OCI-LY3 (cell line): ENCODE measurements at regions not wholly inside any gene's neighbourhood (a gene's known extent, or its start where the extent isn't known, plus 50 kb on each side); places are given as distances from the start of the nearest gene placed in this dataset.

ENCODE experiments used
- EZH2phosphoT487 ChIP-seq: fragments of 200-600 bp; shearing (Covaris generic); IDR thresholded peaks from 2 replicates; pipeline ENCODE4 v1.6.1; 2018; ENCODE audit warnings: antibody characterized with exemption, mixed run types, low read depth
- TF ChIP-seq, protein P1 (sequence below): fragments of 200-600, 300-600 bp; sonication (generic); IDR thresholded peaks from 2 replicates; pipeline ENCODE4 v1.5.1; 2014; ENCODE audit warnings: antibody characterized with exemption, low read length, low read depth

DNA sequence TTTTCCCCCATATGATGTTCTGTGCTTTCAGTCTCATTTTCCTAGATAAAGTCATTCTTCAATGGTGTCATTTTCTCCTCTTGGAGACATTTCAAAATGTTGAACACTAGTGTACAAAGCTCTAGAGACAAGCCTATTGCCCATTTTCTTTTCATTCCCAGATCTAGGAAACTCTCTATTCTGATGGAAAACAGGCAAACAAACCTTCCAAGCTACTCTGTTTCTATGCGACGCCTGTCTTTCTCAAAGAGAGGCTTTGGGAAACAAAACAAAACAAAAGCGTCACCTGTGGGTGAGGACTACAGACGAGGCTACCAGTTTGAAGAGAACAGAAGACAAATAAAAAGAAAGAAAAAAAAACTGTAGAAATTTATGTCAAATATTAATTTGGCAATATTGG lies 311.0 kb downstream of the CBLN2 start:
- TF ChIP-seq, protein P1, sequence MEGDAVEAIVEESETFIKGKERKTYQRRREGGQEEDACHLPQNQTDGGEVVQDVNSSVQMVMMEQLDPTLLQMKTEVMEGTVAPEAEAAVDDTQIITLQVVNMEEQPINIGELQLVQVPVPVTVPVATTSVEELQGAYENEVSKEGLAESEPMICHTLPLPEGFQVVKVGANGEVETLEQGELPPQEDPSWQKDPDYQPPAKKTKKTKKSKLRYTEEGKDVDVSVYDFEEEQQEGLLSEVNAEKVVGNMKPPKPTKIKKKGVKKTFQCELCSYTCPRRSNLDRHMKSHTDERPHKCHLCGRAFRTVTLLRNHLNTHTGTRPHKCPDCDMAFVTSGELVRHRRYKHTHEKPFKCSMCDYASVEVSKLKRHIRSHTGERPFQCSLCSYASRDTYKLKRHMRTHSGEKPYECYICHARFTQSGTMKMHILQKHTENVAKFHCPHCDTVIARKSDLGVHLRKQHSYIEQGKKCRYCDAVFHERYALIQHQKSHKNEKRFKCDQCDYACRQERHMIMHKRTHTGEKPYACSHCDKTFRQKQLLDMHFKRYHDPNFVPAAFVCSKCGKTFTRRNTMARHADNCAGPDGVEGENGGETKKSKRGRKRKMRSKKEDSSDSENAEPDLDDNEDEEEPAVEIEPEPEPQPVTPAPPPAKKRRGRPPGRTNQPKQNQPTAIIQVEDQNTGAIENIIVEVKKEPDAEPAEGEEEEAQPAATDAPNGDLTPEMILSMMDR = no peak
- TF ChIP-seq EZH2phosphoT487 = no peak
